Prostate gland (tissue), 2 donors: ENCODE measurements at regions not wholly inside any gene's neighbourhood (a gene's known extent, or its start where the extent isn't known, plus 50 kb on each side); places are given as distances from the start of the nearest gene placed in this dataset.

ENCODE experiments used
- CTCF ChIP-seq, 4 experiments: fragments of 200-600 bp in 2 of 4; fragments of 450-650 bp in 2 of 4; sonication (generic) in 2 of 4; IDR thresholded peaks; 1 replicate in 3 of 4; 2 replicates in 1 of 4; pipeline ENCODE4 v1.5.1; 2016 to 2019; ENCODE audit warnings: antibody characterized with exemption in 4 of 4, mild to moderate bottlenecking in 2 of 4, moderate library complexity in 2 of 4
- POLR2A ChIP-seq: fragments of 450-650 bp; IDR thresholded peaks from one replicate; pipeline ENCODE4 v1.6.1; 2016; ENCODE audit warnings: antibody characterized with exemption, mild to moderate bottlenecking
- POLR2AphosphoS5 ChIP-seq: sonication (generic); formaldehyde crosslinking; IDR thresholded peaks from one replicate; pipeline ENCODE4 v1.6.1; 2017; ENCODE audit warnings: antibody characterized with exemption

GRCh38 chr11:112315861-112316739 is 55.4 kb upstream of the PLET1 start:
- TF ChIP-seq POLR2A (no peak), CTCF (IDR thresholded peaks at IDR 0.05) (no peak), POLR2AphosphoS5 (no peak)
